Endothelial cell of umbilical vein (primary cell): ENCODE measurements at regions not wholly inside any gene's neighbourhood (a gene's known extent, or its start where the extent isn't known, plus 50 kb on each side); places are given as distances from the start of the nearest gene placed in this dataset.

ENCODE experiments used
- BruUV-seq: library from RNA; stranded (reverse); fragments of 400-500 nt; replicated peaks from 2 replicates; lab custom pipeline; 2021; lab: Mats Ljungman, UMichigan
- CTCF ChIA-PET: fragments of 300-600, 350-600 bp; sonication (Branson Sonifier 250); formaldehyde crosslinking; loops from one replicate; lab custom pipeline; 2021; ENCODE audit warnings: antibody characterized with exemption, inconsistent platforms; lab: Charles Lee
- POLR2A ChIA-PET: fragments of 300-600, 350-600 bp; sonication (Branson Sonifier 250); formaldehyde crosslinking; loops from one replicate; lab custom pipeline; 2021; ENCODE audit warnings: antibody characterized with exemption, inconsistent platforms; lab: Charles Lee
- DNase-seq: peaks from one replicate; pipeline ENCODE4 v3.0.0-alpha.2; 2011; ENCODE audit warnings: low read depth, low spot score
- FAIRE-seq: peaks from 2 replicates; lab custom pipeline; 2011; peaks lifted over from hg19 to GRCh38; lab: Jason Lieb, UNC
- H2AFZ ChIP-seq: 2 replicates; pipeline ENCODE4 v1.6.0; 2012; ENCODE audit warnings: low read depth, low read length, control low read depth, inconsistent platforms
- H3K27ac ChIP-seq: 2 replicates; pipeline ENCODE4 v1.5.1; 2011; ENCODE audit warnings: low read depth, mild to moderate bottlenecking, control low read depth, low read length, moderate library complexity; ENCODE audit not compliant: insufficient read depth
- H3K27me3 ChIP-seq, 2 experiments: 2 replicates each; pipeline versions ENCODE4 v1.6.0 to v1.6.1; 2011; ENCODE audit warnings: low read length in 2 of 2, mixed read lengths in 1 of 2; ENCODE audit not compliant: control insufficient read depth in 2 of 2, insufficient read depth in 2 of 2
- H3K36me3 ChIP-seq, 2 experiments: 2 replicates in 1 of 2; 3 replicates in 1 of 2; pipeline ENCODE4 v1.5.1; 2011; ENCODE audit warnings: low read length in 2 of 2, mild to moderate bottlenecking in 1 of 2, moderate library complexity in 1 of 2; ENCODE audit not compliant: control insufficient read depth in 2 of 2, insufficient read depth in 2 of 2; ENCODE audit errors: extremely low read depth in 1 of 2
- H3K4me1 ChIP-seq: 3 replicates; pipeline ENCODE4 v1.5.1; 2011; ENCODE audit warnings: mild to moderate bottlenecking, low read length; ENCODE audit not compliant: control insufficient read depth, insufficient read depth; ENCODE audit errors: extremely low read depth
- H3K4me2 ChIP-seq: 2 replicates; pipeline ENCODE4 v1.6.1; 2011; ENCODE audit warnings: low read length, control low read depth, mixed read lengths; ENCODE audit not compliant: insufficient read depth
- H3K4me3 ChIP-seq, 3 experiments: fragments of 200-600 bp in 1 of 3; sonication (generic), shearing (Covaris generic) in 1 of 3; replicated peaks in 1 of 3; 2 replicates each; pipeline ENCODE4 v1.5.1; 2011 to 2016; ENCODE audit warnings: control low read depth in 3 of 3, low read length in 3 of 3, mild to moderate bottlenecking in 2 of 3, inconsistent platforms in 1 of 3, low read depth in 1 of 3, moderate library complexity in 1 of 3; ENCODE audit not compliant: insufficient read depth in 1 of 3
- H3K79me2 ChIP-seq: 2 replicates; pipeline ENCODE4 v1.6.0; 2012; ENCODE audit warnings: low read length, inconsistent platforms; ENCODE audit not compliant: control insufficient read depth, insufficient read depth
- H3K9ac ChIP-seq: replicated peaks from 2 replicates; pipeline ENCODE3; 2011; ENCODE audit warnings: low read length, control low read depth; ENCODE audit not compliant: insufficient read depth; ENCODE audit errors: extremely low read depth
- H3K9me1 ChIP-seq: replicated peaks from 3 replicates; pipeline ENCODE4 v1.6.0; 2011; ENCODE audit warnings: mild to moderate bottlenecking, low read length; ENCODE audit not compliant: control insufficient read depth, insufficient read depth; ENCODE audit errors: extremely low read depth
- H3K9me3 ChIP-seq: replicated peaks from 2 replicates; pipeline ENCODE4 v1.5.1; 2012; ENCODE audit warnings: low read length, inconsistent platforms; ENCODE audit not compliant: control insufficient read depth, insufficient read depth
- H4K20me1 ChIP-seq: replicated peaks from 2 replicates; pipeline ENCODE3; 2011; ENCODE audit warnings: mild to moderate bottlenecking, low read length; ENCODE audit not compliant: control insufficient read depth, insufficient read depth; ENCODE audit errors: extremely low read depth
- CTCF ChIP-seq, 2 donors: IDR thresholded peaks; 1 replicate in 1 of 2; 2 replicates in 1 of 2; pipeline ENCODE4 v1.5.1; 2011; ENCODE audit warnings: low read length in 2 of 2, mild to moderate bottlenecking in 2 of 2, moderate library complexity in 2 of 2, control low read depth in 1 of 2, inconsistent platforms in 1 of 2, low read depth in 1 of 2; ENCODE audit not compliant: insufficient read depth in 1 of 2; ENCODE audit errors: extremely low read depth in 1 of 2
- EZH2 ChIP-seq: IDR thresholded peaks from 2 replicates; pipeline ENCODE4 v1.6.1; 2012; ENCODE audit warnings: borderline replicate concordance, low read depth, mild to moderate bottlenecking, moderate library complexity, low read length, inconsistent platforms; ENCODE audit not compliant: severe bottlenecking
- FOS ChIP-seq: IDR thresholded peaks from 2 replicates; pipeline ENCODE4 v1.6.1; 2011; ENCODE audit warnings: mild to moderate bottlenecking, low read length, moderate library complexity, borderline replicate concordance; ENCODE audit not compliant: insufficient read depth
- GATA2 ChIP-seq: IDR thresholded peaks from 2 replicates; pipeline ENCODE4 v1.7.0; 2011; ENCODE audit warnings: low read depth, mild to moderate bottlenecking, moderate library complexity, mixed read lengths, low read length; ENCODE audit not compliant: insufficient read length, insufficient read depth
- JUN ChIP-seq: IDR thresholded peaks from 2 replicates; pipeline ENCODE4 v1.6.1; 2011; ENCODE audit warnings: borderline replicate concordance, low read depth; ENCODE audit not compliant: insufficient read length, insufficient read depth
- MYC ChIP-seq: IDR thresholded peaks from one replicate; pipeline ENCODE4 v1.6.1; 2011; ENCODE audit warnings: mild to moderate bottlenecking, low read depth, low read length
- POLR2A ChIP-seq: IDR thresholded peaks from 2 replicates; pipeline ENCODE4 v1.6.1; 2012; ENCODE audit warnings: low read depth, mild to moderate bottlenecking, control low read depth, low read length
- POLR2AphosphoS5 ChIP-seq: IDR thresholded peaks from 2 replicates; pipeline ENCODE4 v1.6.1; 2012; ENCODE audit warnings: low read depth, mild to moderate bottlenecking, control low read depth, low read length, moderate library complexity; ENCODE audit not compliant: insufficient read depth
- dilution Hi-C: fragments of 300-500 bp; cut with MboI; formaldehyde crosslinking; loops from one replicate; pipeline ENCODE4 v1.15.0; 2019; ENCODE audit warnings: low sequenced_read_pairs; ENCODE audit not compliant: extremely low pct_ligation_motif_present
- intact Hi-C: fragments of 100-400 bp; cut with micrococcal nuclease; formaldehyde crosslinking; loops from one replicate; pipeline ENCODE4 v1.10.0; 2022
- TF ChIP-seq, protein P1 (sequence below): IDR thresholded peaks from 2 replicates; pipeline ENCODE4 v1.6.1; 2011; ENCODE audit not compliant: insufficient read depth, insufficient read length

DNA sequence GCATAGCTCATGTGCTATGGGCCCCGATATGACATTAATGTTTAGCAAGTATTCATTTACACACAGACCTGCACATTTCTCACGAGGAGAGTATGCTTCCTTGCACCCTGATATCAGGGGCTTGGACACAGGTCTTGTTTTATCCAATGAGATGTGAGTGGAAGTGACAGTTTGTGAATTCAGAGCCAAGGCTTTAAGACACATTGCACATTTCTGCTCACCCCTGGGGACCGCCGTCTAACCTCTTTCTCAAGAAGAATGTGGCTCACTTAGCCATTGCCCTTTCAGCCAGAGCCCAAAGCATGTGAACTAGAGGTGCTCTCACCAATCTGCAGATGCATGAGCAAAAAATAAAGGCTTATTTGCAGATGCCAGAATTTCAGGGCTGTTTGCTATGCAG is 116.1 kb upstream of the C16orf82 start:
- Histone ChIP-seq H4K20me1 (no peaks in the 10 kb centered on the region), H3K9me1 (no peaks in the 10 kb centered on the region), H3K79me2 (no peaks in the 10 kb centered on the region), H3K36me3 (no peaks in the 10 kb centered on the region), H3K9ac (no peak overlapping the region), H3K27ac (no peak overlapping the region), H3K4me1 (no peaks in the 10 kb centered on the region), H3K9me3 (no peaks in the 10 kb centered on the region), H3K27me3 (no peaks in the 10 kb centered on the region), H3K4me3 (no peak overlapping the region), H2AFZ (no peak overlapping the region), H3K4me2 (no peak overlapping the region)
- dilution Hi-C loops = no loop called here
- no TSS peak for BruUV-seq
- FAIRE-seq (no peak), DNase-seq (no peak)
- TF ChIP-seq FOS = no peak
- TF ChIP-seq EZH2 = no peak
- TF ChIP-seq, protein P1, sequence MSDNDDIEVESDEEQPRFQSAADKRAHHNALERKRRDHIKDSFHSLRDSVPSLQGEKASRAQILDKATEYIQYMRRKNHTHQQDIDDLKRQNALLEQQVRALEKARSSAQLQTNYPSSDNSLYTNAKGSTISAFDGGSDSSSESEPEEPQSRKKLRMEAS = no peak
- intact Hi-C loops = no loop called here
- POLR2A ChIA-PET = no interaction called here
- CTCF ChIA-PET = no interaction called here

DNA sequence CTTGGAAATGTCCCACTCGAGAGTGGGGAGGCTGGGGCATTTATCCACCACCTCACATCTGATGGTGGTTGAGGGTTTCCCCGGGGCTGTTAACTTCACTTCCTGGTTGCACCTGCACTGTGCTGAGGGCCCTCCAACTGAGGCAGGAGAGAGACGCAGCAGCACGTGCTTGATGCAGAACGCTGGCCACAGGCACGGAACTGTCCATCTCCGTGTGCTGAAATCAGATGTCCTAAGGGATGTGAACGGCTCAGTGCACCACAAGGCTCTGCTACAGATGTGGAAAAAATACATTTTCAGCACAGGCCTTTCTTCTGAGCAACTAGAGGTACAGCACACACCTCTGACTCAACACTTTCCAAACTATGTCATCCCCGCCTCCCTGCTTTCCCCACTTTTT is 114.8 kb upstream of the C16orf82 start:
- dilution Hi-C loops = no loop called here

More for the DNA sequence above, 114.8 kb upstream of the C16orf82 start:
- Histone ChIP-seq H3K4me1 (no peaks in the 10 kb centered on the region), H3K36me3 (no peaks in the 10 kb centered on the region), H3K4me3 (no peak overlapping the region), H2AFZ (no peak overlapping the region), H3K4me2 (no peak overlapping the region), H3K9me1 (no peaks in the 10 kb centered on the region), H3K9me3 (no peaks in the 10 kb centered on the region), H3K27me3 (no peaks in the 10 kb centered on the region), H3K79me2 (no peaks in the 10 kb centered on the region), H3K9ac (no peak overlapping the region), H3K27ac (no peak overlapping the region), H4K20me1 (no peaks in the 10 kb centered on the region)
- POLR2A ChIA-PET = no interaction called here
- no peak for FAIRE-seq
- no peak for DNase-seq
- no TSS peak for BruUV-seq
- TF ChIP-seq FOS (no peak), CTCF (IDR thresholded peaks at IDR 0.05; ENCODE audit: extremely low read depth in 1 of 2, insufficient read depth in 1 of 2, low read depth in 1 of 2, low read length in 2 of 2) (no peak), POLR2AphosphoS5 (no peak), POLR2A (no peak), EZH2 (no peak), MYC (no peak), GATA2 (no peak), JUN (no peak)
- TF ChIP-seq, protein P1 = no peak
- intact Hi-C loops = no loop called here
- CTCF ChIA-PET = no interaction called here
